GM23338 (cell line): ENCODE measurements at regions not wholly inside any gene's neighbourhood (a gene's known extent, or its start where the extent isn't known, plus 50 kb on each side); places are given as distances from the start of the nearest gene placed in this dataset.
A peak's percentile ranks its signal among the peaks of the same experiment; 100 is the strongest.

Source experiments
- ATAC-seq: fragments of 200-7000 bp; cut with Tn5 transposase; 3 replicates; pipeline ENCODE4 v1.9.1; 2020
- DNase-seq: peaks from one replicate; pipeline ENCODE4 v3.0.0-alpha.2; 2015; ENCODE audit warnings: low spot score
- H2AFZ ChIP-seq: fragments of 200-600 bp; sonication (generic); 2 replicates; pipeline ENCODE4 v1.8.0; 2016; ENCODE audit warnings: antibody characterized with exemption, mild to moderate bottlenecking, moderate library complexity
- H3F3A ChIP-seq: fragments of 200-600 bp; sonication (generic); replicated peaks from 2 replicates; pipeline ENCODE4 v1.8.0; 2017; ENCODE audit warnings: antibody characterized with exemption, mixed run types, low read depth
- H3K27ac ChIP-seq: fragments of 200-600 bp; sonication (generic); 2 replicates; pipeline ENCODE4 v1.6.1; 2016; ENCODE audit warnings: low read depth
- H3K27me3 ChIP-seq: fragments of 200-600 bp; sonication (generic); 2 replicates; pipeline ENCODE4 v1.8.0; 2016; ENCODE audit warnings: mild to moderate bottlenecking, mixed run types, moderate library complexity; ENCODE audit not compliant: insufficient read depth
- H3K36me3 ChIP-seq: fragments of 200-600 bp; sonication (generic); 2 replicates; pipeline ENCODE4 v1.8.0; 2016; ENCODE audit warnings: mild to moderate bottlenecking; ENCODE audit not compliant: insufficient read depth
- H3K4me1 ChIP-seq: fragments of 200-600 bp; sonication (generic); 2 replicates; pipeline ENCODE4 v1.8.0; 2016; ENCODE audit warnings: mild to moderate bottlenecking, moderate library complexity; ENCODE audit not compliant: insufficient read depth
- H3K4me2 ChIP-seq: fragments of 200-600 bp; sonication (generic); 2 replicates; pipeline ENCODE4 v1.7.1; 2017; ENCODE audit warnings: mixed run types
- H3K4me3 ChIP-seq: fragments of 200-600 bp; sonication (generic); 2 replicates; pipeline ENCODE4 v1.6.1; 2016; ENCODE audit warnings: mixed run types
- H3K79me2 ChIP-seq: fragments of 200-600 bp; sonication (generic); replicated peaks from 2 replicates; pipeline ENCODE4 v1.8.0; 2017; ENCODE audit warnings: mild to moderate bottlenecking; ENCODE audit not compliant: insufficient read depth
- H3K9me2 ChIP-seq: fragments of 200-600 bp; sonication (generic); 2 replicates; pipeline ENCODE4 v1.8.0; 2017; ENCODE audit not compliant: insufficient read depth
- H4K20me1 ChIP-seq: fragments of 200-600 bp; sonication (generic); replicated peaks from 2 replicates; pipeline ENCODE4 v1.8.0; 2017; ENCODE audit warnings: mild to moderate bottlenecking; ENCODE audit not compliant: insufficient read depth
- H3K27ac Mint-ChIP-seq: 2 replicates; pipeline ENCODE4 v1.8.0; 2020; ENCODE audit warnings: inconsistent platforms, mild to moderate bottlenecking, moderate library complexity, mixed read lengths
- H3K27me3 Mint-ChIP-seq: 3 replicates; pipeline ENCODE4 v1.8.0; 2022; ENCODE audit warnings: low read depth, mild to moderate bottlenecking, moderate library complexity, mixed read lengths, inconsistent platforms; ENCODE audit not compliant: insufficient read depth, poor library complexity
- H3K36me3 Mint-ChIP-seq: 3 replicates; pipeline ENCODE4 v1.8.0; 2021; ENCODE audit warnings: low read depth, mild to moderate bottlenecking, inconsistent platforms, moderate library complexity, mixed read lengths
- H3K4me1 Mint-ChIP-seq: 3 replicates; pipeline ENCODE4 v1.8.0; 2020; ENCODE audit warnings: mild to moderate bottlenecking, inconsistent platforms, mixed read lengths
- H3K4me3 Mint-ChIP-seq: 3 replicates; pipeline ENCODE4 v1.8.0; 2021; ENCODE audit warnings: moderate library complexity, mild to moderate bottlenecking, inconsistent platforms, mixed read lengths
- H3K9me3 Mint-ChIP-seq: 3 replicates; pipeline ENCODE4 v1.8.0; 2020; ENCODE audit warnings: moderate library complexity, mild to moderate bottlenecking, inconsistent platforms, mixed read lengths
- CREB1 ChIP-seq: fragments of 250-450 bp; sonication (Bioruptor Pico); IDR thresholded peaks from 2 replicates; pipeline ENCODE4 v1.5.0; 2020; ENCODE audit warnings: low read depth, mild to moderate bottlenecking, moderate library complexity
- EZH2 ChIP-seq: fragments of 200-600 bp; sonication (generic); IDR thresholded peaks from one replicate; pipeline ENCODE4 v1.8.0; 2017; ENCODE audit warnings: antibody characterized with exemption, mild to moderate bottlenecking, low read depth; ENCODE audit not compliant: unreplicated experiment
- JUNB ChIP-seq: IDR thresholded peaks from one replicate; pipeline ENCODE4 v1.6.1; 2016; ENCODE audit warnings: antibody characterized with exemption; ENCODE audit not compliant: unreplicated experiment
- NANOG ChIP-seq: IDR thresholded peaks from 2 replicates; pipeline ENCODE4 v1.6.1; 2016; ENCODE audit warnings: antibody characterized with exemption, borderline replicate concordance
- ZNF114 ChIP-seq: fragments of 250-450 bp; sonication (Bioruptor Pico); IDR thresholded peaks from 2 replicates; pipeline ENCODE4 v1.5.0; 2020; ENCODE audit warnings: mild to moderate bottlenecking, moderate library complexity
- TF ChIP-seq, protein P1 (sequence below): IDR thresholded peaks from 2 replicates; pipeline ENCODE4 v1.6.1; 2016; ENCODE audit warnings: antibody characterized with exemption
- TF ChIP-seq, protein P2 (sequence below), 2 experiments: fragments of 200-600 bp in 1 of 2; sonication (generic) in 1 of 2; conservative IDR thresholded peaks; 2 replicates each; pipeline versions ENCODE4 v1.5.1 to v1.6.1; 2016 to 2017; ENCODE audit warnings: antibody characterized with exemption in 2 of 2, low read depth in 2 of 2, mild to moderate bottlenecking in 2 of 2, moderate library complexity in 1 of 2
- TF ChIP-seq, protein P3 (sequence below): fragments of 250-450 bp; sonication (Bioruptor Pico); IDR thresholded peaks from 2 replicates; pipeline ENCODE4 v1.5.0; 2020; ENCODE audit warnings: mild to moderate bottlenecking, moderate library complexity

DNA sequence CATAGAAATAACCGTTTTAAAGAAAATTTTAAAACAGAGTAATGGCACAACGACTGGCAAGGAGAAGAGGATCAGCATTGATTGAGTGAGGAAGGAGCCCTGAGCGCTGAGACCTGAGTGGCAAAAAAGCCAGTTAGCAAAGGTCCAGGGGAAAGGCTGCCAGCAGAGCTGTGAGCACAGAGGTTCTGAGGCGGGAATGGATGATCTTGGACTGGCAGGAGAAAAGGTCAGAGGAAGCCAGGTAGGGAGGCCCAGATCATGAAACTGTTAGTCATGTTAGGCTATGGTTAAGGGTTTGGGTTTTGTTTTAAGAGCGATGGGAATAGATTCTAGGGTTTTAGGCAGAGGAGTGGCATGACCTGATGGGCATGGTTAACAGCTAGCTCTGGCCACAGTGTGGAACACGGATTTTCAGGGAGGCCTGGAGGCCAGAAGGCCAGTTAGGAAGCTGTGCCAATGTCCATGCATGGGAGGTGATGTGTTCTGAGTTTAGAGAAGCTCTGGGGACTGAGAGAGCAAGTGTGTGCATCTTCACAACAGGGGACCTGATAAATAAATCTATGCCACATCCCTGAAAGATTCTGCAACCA is 57.7 kb upstream of the GALNT10 start:
- Mint-ChIP-seq H3K9me3 (no peaks in the 10 kb centered on the region), H3K27me3 (peaks cover 7% of the 10 kb centered on the region), H3K27ac (no peak overlapping the region), H3K4me1 (peaks cover 14% of the 10 kb centered on the region), H3K4me3 (no peak overlapping the region), H3K36me3 (no peaks in the 10 kb centered on the region)
- Histone ChIP-seq H3K4me1 (no peaks in the 10 kb centered on the region; the same call in 1 of the 2 replicates), H3K4me3 (no peak overlapping the region), H3K9me2 (no peaks in the 10 kb centered on the region), H3K36me3 (no peaks in the 10 kb centered on the region), H3K27me3 (no peaks in the 10 kb centered on the region), H4K20me1 (no peaks in the 10 kb centered on the region), H3K27ac (no peak overlapping the region), H3F3A (no peaks in the 10 kb centered on the region), H3K4me2 (no peak overlapping the region), H3K79me2 (no peaks in the 10 kb centered on the region), H2AFZ (no peak overlapping the region)
- TF ChIP-seq, protein P1, sequence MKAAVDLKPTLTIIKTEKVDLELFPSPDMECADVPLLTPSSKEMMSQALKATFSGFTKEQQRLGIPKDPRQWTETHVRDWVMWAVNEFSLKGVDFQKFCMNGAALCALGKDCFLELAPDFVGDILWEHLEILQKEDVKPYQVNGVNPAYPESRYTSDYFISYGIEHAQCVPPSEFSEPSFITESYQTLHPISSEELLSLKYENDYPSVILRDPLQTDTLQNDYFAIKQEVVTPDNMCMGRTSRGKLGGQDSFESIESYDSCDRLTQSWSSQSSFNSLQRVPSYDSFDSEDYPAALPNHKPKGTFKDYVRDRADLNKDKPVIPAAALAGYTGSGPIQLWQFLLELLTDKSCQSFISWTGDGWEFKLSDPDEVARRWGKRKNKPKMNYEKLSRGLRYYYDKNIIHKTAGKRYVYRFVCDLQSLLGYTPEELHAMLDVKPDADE, result no peak
- TF ChIP-seq JUNB, result no peak
- no peak for TF ChIP-seq CREB1 (CRISPR knock-in tag)
- no peak for TF ChIP-seq NANOG
- TF ChIP-seq, protein P2, sequence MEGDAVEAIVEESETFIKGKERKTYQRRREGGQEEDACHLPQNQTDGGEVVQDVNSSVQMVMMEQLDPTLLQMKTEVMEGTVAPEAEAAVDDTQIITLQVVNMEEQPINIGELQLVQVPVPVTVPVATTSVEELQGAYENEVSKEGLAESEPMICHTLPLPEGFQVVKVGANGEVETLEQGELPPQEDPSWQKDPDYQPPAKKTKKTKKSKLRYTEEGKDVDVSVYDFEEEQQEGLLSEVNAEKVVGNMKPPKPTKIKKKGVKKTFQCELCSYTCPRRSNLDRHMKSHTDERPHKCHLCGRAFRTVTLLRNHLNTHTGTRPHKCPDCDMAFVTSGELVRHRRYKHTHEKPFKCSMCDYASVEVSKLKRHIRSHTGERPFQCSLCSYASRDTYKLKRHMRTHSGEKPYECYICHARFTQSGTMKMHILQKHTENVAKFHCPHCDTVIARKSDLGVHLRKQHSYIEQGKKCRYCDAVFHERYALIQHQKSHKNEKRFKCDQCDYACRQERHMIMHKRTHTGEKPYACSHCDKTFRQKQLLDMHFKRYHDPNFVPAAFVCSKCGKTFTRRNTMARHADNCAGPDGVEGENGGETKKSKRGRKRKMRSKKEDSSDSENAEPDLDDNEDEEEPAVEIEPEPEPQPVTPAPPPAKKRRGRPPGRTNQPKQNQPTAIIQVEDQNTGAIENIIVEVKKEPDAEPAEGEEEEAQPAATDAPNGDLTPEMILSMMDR (conservative IDR thresholded peaks at IDR 0.05; ENCODE audit: low read depth in 2 of 2), result no peak
- DNase-seq, result no peak
- no peak for ATAC-seq

DNA sequence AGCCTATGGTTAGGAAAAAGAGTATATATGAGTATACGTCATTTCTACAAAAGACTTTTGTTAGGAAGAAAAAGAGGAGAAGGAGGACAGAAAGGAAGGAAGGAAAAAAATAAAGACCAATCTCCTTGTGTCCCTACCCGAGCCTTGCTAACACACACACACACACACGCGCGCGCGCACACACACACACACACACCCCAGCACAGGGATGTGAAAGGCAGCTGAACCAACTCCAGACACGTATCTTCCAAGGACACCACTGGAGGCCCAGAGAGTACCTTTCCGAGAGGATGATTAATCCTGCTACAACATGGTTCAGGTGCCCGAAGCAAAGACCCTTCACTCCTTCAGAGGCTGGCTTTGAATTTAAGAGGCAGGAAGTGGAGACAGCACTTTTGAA is 56.9 kb upstream of the GALNT10 start:
- Histone ChIP-seq H3K79me2 (no peaks in the 10 kb centered on the region), H4K20me1 (no peaks in the 10 kb centered on the region), H3F3A (no peaks in the 10 kb centered on the region), H3K4me3 (no peak overlapping the region), H3K9me2 (no peaks in the 10 kb centered on the region), H3K27me3 (no peaks in the 10 kb centered on the region), H3K36me3 (no peaks in the 10 kb centered on the region), H3K27ac (no peak overlapping the region), H2AFZ (peak overlapping the region; percentile 63), H3K4me1 (no peaks in the 10 kb centered on the region; the same call in 1 of the 2 replicates), H3K4me2 (no peak overlapping the region)
- DNase-seq (no peak), ATAC-seq (no peak)
- H3K4me1 Mint-ChIP-seq, result peaks cover 14% of the 10 kb centered on the region
- no peaks in the 10 kb centered on the region for H3K9me3 Mint-ChIP-seq
- H3K27me3 Mint-ChIP-seq, result peaks cover 7% of the 10 kb centered on the region
- peak overlapping the region; percentile 64; the same call in 1 of the 2 replicates for H3K27ac Mint-ChIP-seq
- no peak overlapping the region for H3K4me3 Mint-ChIP-seq
- H3K36me3 Mint-ChIP-seq, result no peaks in the 10 kb centered on the region
- TF ChIP-seq ZNF114 (CRISPR knock-in tag) (no peak), CREB1 (CRISPR knock-in tag) (no peak), EZH2 (no peak)
- TF ChIP-seq, protein P1, result no peak
- TF ChIP-seq, protein P3, sequence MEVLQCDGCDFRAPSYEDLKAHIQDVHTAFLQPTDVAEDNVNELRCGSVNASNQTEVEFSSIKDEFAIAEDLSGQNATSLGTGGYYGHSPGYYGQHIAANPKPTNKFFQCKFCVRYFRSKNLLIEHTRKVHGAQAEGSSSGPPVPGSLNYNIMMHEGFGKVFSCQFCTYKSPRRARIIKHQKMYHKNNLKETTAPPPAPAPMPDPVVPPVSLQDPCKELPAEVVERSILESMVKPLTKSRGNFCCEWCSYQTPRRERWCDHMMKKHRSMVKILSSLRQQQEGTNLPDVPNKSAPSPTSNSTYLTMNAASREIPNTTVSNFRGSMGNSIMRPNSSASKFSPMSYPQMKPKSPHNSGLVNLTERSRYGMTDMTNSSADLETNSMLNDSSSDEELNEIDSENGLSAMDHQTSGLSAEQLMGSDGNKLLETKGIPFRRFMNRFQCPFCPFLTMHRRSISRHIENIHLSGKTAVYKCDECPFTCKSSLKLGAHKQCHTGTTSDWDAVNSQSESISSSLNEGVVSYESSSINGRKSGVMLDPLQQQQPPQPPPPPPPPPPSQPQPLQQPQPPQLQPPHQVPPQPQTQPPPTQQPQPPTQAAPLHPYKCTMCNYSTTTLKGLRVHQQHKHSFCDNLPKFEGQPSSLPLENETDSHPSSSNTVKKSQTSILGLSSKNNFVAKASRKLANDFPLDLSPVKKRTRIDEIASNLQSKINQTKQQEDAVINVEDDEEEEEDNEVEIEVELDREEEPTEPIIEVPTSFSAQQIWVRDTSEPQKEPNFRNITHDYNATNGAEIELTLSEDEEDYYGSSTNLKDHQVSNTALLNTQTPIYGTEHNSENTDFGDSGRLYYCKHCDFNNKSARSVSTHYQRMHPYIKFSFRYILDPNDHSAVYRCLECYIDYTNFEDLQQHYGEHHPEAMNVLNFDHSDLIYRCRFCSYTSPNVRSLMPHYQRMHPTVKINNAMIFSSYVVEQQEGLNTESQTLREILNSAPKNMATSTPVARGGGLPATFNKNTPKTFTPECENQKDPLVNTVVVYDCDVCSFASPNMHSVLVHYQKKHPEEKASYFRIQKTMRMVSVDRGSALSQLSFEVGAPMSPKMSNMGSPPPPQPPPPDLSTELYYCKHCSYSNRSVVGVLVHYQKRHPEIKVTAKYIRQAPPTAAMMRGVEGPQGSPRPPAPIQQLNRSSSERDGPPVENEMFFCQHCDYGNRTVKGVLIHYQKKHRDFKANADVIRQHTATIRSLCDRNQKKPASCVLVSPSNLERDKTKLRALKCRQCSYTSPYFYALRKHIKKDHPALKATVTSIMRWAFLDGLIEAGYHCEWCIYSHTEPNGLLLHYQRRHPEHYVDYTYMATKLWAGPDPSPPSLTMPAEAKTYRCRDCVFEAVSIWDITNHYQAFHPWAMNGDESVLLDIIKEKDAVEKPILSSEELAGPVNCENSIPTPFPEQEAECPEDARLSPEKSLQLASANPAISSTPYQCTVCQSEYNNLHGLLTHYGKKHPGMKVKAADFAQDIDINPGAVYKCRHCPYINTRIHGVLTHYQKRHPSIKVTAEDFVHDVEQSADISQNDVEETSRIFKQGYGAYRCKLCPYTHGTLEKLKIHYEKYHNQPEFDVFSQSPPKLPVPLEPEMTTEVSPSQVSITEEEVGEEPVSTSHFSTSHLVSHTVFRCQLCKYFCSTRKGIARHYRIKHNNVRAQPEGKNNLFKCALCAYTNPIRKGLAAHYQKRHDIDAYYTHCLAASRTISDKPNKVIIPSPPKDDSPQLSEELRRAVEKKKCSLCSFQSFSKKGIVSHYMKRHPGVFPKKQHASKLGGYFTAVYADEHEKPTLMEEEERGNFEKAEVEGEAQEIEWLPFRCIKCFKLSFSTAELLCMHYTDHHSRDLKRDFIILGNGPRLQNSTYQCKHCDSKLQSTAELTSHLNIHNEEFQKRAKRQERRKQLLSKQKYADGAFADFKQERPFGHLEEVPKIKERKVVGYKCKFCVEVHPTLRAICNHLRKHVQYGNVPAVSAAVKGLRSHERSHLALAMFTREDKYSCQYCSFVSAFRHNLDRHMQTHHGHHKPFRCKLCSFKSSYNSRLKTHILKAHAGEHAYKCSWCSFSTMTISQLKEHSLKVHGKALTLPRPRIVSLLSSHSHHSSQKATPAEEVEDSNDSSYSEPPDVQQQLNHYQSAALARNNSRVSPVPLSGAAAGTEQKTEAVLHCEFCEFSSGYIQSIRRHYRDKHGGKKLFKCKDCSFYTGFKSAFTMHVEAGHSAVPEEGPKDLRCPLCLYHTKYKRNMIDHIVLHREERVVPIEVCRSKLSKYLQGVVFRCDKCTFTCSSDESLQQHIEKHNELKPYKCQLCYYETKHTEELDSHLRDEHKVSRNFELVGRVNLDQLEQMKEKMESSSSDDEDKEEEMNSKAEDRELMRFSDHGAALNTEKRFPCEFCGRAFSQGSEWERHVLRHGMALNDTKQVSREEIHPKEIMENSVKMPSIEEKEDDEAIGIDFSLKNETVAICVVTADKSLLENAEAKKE (CRISPR knock-in tag), result no peak
